ENCODE measurements at regions not wholly inside any gene's neighbourhood (a gene's known extent, or its start where the extent isn't known, plus 50 kb on each side); places are given as distances from the start of the nearest gene placed in this dataset.

DNA sequence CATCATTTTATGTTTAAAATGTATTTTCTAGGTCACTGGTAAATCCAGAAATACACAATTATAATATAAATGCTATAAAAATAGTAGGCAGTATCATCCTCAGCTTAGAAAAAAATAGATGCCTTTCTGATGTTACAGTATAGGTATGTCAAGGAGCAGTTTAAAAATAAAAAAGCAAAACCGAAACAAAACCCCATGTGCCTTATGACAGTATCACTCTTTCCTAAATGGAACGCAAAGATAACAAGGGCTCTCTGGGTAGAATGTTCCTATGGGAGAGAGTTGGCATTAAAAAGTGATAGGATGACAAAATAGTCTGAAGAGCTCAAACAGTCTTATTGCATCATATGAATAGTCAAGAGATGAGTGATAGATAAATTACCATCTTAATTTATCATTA is 172.1 kb downstream of the DSC3 start:
- intact Hi-C loops (cut with micrococcal nuclease) = no loop called here
- no peaks in the 10 kb centered on the region for H3K27me3 Mint-ChIP-seq
- ATAC-seq (ENCODE audit: low read depth) (no peak), DNase-seq (no peak)
- Histone ChIP-seq H3K27me3 (replicated peaks in 1 of 4; ENCODE audit: control extremely low read depth in 1 of 4, control insufficient read depth in 3 of 4, insufficient read depth in 4 of 4, low read length in 3 of 4) (no peaks in the 10 kb centered on the region), H4K20me1 (ENCODE audit: control insufficient read depth, insufficient read depth, low read length, poor library complexity, severe bottlenecking) (no peaks in the 10 kb centered on the region), H3K27ac (ENCODE audit: low read length in 2 of 2) (no peak overlapping the region), H2AFZ (ENCODE audit: insufficient read depth, low read depth, low read length, poor library complexity, severe bottlenecking) (no peak overlapping the region), H3K9ac (ENCODE audit: low read length) (no peak overlapping the region), H3K4me2 (replicated peaks; ENCODE audit: low read depth, low read length, poor library complexity, severe bottlenecking) (no peak overlapping the region), H3K79me2 (ENCODE audit: control insufficient read depth, insufficient read depth, low read length) (no peaks in the 10 kb centered on the region), H3K4me1 (ENCODE audit: control insufficient read depth in 2 of 2, insufficient read depth in 2 of 2, low read length in 2 of 2) (no peaks in the 10 kb centered on the region), H3K9me3 (ENCODE audit: control extremely low read depth in 1 of 3, control insufficient read depth in 2 of 3, insufficient read depth in 1 of 3, low read length in 2 of 3) (no peaks in the 10 kb centered on the region), H3K4me3 (ENCODE audit: control extremely low read depth in 1 of 5, extremely low read depth in 1 of 5, insufficient read depth in 1 of 5, low read depth in 2 of 5, low read length in 4 of 5) (no peak overlapping the region), H3K36me3 (replicated peaks in 1 of 2; ENCODE audit: control extremely low read depth in 1 of 2, control insufficient read depth in 1 of 2, extremely low read depth in 1 of 2, insufficient read depth in 2 of 2, low read length in 1 of 2) (no peaks in the 10 kb centered on the region)
- H3K27ac Mint-ChIP-seq = no peak overlapping the region
- H3K4me1 Mint-ChIP-seq = no peaks in the 10 kb centered on the region
- H3K9me3 Mint-ChIP-seq (ENCODE audit: insufficient read depth) = no peaks in the 10 kb centered on the region
- no peak for TF ChIP-seq EZH2 (IDR thresholded peaks at IDR 0.05; ENCODE audit: borderline replicate concordance, insufficient read depth, low read depth, low read length, poor library complexity, severe bottlenecking)
- TF ChIP-seq, protein P1, sequence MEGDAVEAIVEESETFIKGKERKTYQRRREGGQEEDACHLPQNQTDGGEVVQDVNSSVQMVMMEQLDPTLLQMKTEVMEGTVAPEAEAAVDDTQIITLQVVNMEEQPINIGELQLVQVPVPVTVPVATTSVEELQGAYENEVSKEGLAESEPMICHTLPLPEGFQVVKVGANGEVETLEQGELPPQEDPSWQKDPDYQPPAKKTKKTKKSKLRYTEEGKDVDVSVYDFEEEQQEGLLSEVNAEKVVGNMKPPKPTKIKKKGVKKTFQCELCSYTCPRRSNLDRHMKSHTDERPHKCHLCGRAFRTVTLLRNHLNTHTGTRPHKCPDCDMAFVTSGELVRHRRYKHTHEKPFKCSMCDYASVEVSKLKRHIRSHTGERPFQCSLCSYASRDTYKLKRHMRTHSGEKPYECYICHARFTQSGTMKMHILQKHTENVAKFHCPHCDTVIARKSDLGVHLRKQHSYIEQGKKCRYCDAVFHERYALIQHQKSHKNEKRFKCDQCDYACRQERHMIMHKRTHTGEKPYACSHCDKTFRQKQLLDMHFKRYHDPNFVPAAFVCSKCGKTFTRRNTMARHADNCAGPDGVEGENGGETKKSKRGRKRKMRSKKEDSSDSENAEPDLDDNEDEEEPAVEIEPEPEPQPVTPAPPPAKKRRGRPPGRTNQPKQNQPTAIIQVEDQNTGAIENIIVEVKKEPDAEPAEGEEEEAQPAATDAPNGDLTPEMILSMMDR (IDR thresholded peaks at IDR 0.05) = no peak
- ChIA-PET CTCF (no interaction called here), POLR2A (no interaction called here)
- no CpG with 5 or more reads among the region's 2 CpGs for WGBS (ENCODE audit: insufficient coverage)
- no peak overlapping the region for H3K4me3 Mint-ChIP-seq

DNA sequence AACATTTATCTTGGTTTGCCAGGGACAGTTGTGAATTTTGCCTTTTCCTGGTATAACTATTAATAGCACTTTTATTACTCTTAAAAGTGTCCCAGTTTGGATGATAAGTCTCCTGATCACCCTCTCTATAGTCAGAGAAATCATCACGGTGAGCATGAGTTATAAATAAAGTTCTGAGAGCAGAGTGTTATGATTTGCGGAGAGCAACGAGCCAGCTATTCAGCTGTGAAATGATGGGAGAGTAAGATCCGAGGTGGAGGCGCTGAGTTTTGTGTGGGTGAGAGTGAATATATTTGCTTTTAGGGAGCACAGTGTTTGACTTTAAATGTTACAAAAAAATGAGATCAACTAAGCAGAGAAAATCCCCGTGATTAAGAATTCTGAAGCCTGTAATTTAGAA is 179.6 kb downstream of the DSC3 start:
- Histone ChIP-seq H3K9me3 (ENCODE audit: control extremely low read depth in 1 of 3, control insufficient read depth in 2 of 3, insufficient read depth in 1 of 3, low read length in 2 of 3) (no peaks in the 10 kb centered on the region), H3K27ac (ENCODE audit: low read length in 2 of 2) (no peak overlapping the region), H3K36me3 (replicated peaks in 1 of 2; ENCODE audit: control extremely low read depth in 1 of 2, control insufficient read depth in 1 of 2, extremely low read depth in 1 of 2, insufficient read depth in 2 of 2, low read length in 1 of 2) (no peaks in the 10 kb centered on the region), H3K4me3 (ENCODE audit: control extremely low read depth in 1 of 5, extremely low read depth in 1 of 5, insufficient read depth in 1 of 5, low read depth in 2 of 5, low read length in 4 of 5) (no peak overlapping the region), H3K79me2 (ENCODE audit: control insufficient read depth, insufficient read depth, low read length) (no peaks in the 10 kb centered on the region), H3K27me3 (replicated peaks in 1 of 4; ENCODE audit: control extremely low read depth in 1 of 4, control insufficient read depth in 3 of 4, insufficient read depth in 4 of 4, low read length in 3 of 4) (no peaks in the 10 kb centered on the region), H4K20me1 (ENCODE audit: control insufficient read depth, insufficient read depth, low read length, poor library complexity, severe bottlenecking) (no peaks in the 10 kb centered on the region), H3K4me2 (replicated peaks; ENCODE audit: low read depth, low read length, poor library complexity, severe bottlenecking) (no peak overlapping the region), H2AFZ (ENCODE audit: insufficient read depth, low read depth, low read length, poor library complexity, severe bottlenecking) (no peak overlapping the region), H3K4me1 (ENCODE audit: control insufficient read depth in 2 of 2, insufficient read depth in 2 of 2, low read length in 2 of 2) (no peaks in the 10 kb centered on the region), H3K9ac (ENCODE audit: low read length) (no peak overlapping the region)
- 90% methylated on average over 4 of the region's 6 CpGs for WGBS (ENCODE audit: insufficient coverage)
- Mint-ChIP-seq H3K4me1 (no peaks in the 10 kb centered on the region), H3K9me3 (ENCODE audit: insufficient read depth) (no peaks in the 10 kb centered on the region), H3K4me3 (no peak overlapping the region), H3K27ac (no peak overlapping the region), H3K27me3 (no peaks in the 10 kb centered on the region)
- no peak for DNase-seq
- ATAC-seq (ENCODE audit: low read depth) = no peak
- TF ChIP-seq EZH2 (IDR thresholded peaks at IDR 0.05; ENCODE audit: borderline replicate concordance, insufficient read depth, low read depth, low read length, poor library complexity, severe bottlenecking) = no peak
- TF ChIP-seq, protein P1 (IDR thresholded peaks at IDR 0.05) = no peak
- CTCF ChIA-PET = no interaction called here
- intact Hi-C loops (cut with micrococcal nuclease) = no loop called here
- POLR2A ChIA-PET = no interaction called here

All from B cell (primary cell).